Thoracic aorta (tissue), 2 donors: ENCODE measurements at regions not wholly inside any gene's neighbourhood (a gene's known extent, or its start where the extent isn't known, plus 50 kb on each side); places are given as distances from the start of the nearest gene placed in this dataset.

Experiments used
- ATAC-seq: fragments of 150-250 bp; one replicate; pipeline ENCODE4 v1.8.0; 2017; ENCODE audit warnings: low read depth; ENCODE audit not compliant: insufficient number of reproducible peaks, low FRiP score
- DNase-seq: peaks from one replicate; pipeline ENCODE4 v3.0.0-alpha.2; 2020; ENCODE audit warnings: low spot score
- H3K27ac ChIP-seq, 2 donors: fragments of 200-600 bp; sonication (generic); 1 replicate in 1 of 2; 2 replicates in 1 of 2; pipeline ENCODE4 v1.5.1; 2016; ENCODE audit warnings: mild to moderate bottlenecking in 2 of 2, moderate library complexity in 2 of 2
- H3K27me3 ChIP-seq: fragments of 200-600 bp; sonication (generic); replicated peaks from 2 replicates; pipeline ENCODE4 v1.6.0; 2016; ENCODE audit warnings: mild to moderate bottlenecking; ENCODE audit not compliant: insufficient read depth
- H3K36me3 ChIP-seq: fragments of 200-600 bp; sonication (generic); one replicate; pipeline ENCODE4 v1.5.1; 2016
- H3K4me1 ChIP-seq, 2 donors: fragments of 200-600 bp; sonication (generic); 1 replicate in 1 of 2; 2 replicates in 1 of 2; pipeline versions ENCODE4 v1.5.1 to v1.6.0; 2016; ENCODE audit warnings: low read depth in 2 of 2, mild to moderate bottlenecking in 1 of 2; ENCODE audit not compliant: control insufficient read depth in 1 of 2
- H3K4me3 ChIP-seq: fragments of 200-600 bp; sonication (generic); 2 replicates; pipeline ENCODE4 v1.5.1; 2016; ENCODE audit warnings: mild to moderate bottlenecking
- H3K9me3 ChIP-seq: fragments of 200-600 bp; sonication (generic); 2 replicates; pipeline ENCODE4 v1.5.1; 2016
- CTCF ChIP-seq: fragments of 200-600 bp; sonication (generic); IDR thresholded peaks from one replicate; pipeline ENCODE4 v1.5.1; 2019; ENCODE audit warnings: antibody characterized with exemption

GRCh38 chr12:124434354-124434753 is 133.1 kb downstream of the NCOR2 start:
- Histone ChIP-seq H3K27me3 (no peaks in the 10 kb centered on the region), H3K27ac (no peak overlapping the region), H3K9me3 (no peaks in the 10 kb centered on the region), H3K4me3 (no peak overlapping the region), H3K36me3 (peaks cover 3% of the 10 kb centered on the region), H3K4me1 (peaks cover 12 to 25% of the 10 kb centered on the region in 2 donors)
- no peak for TF ChIP-seq CTCF
- DNase-seq: no peak
- no peak for ATAC-seq

- no peak for ATAC-seq
These were observed 133.5 kb downstream of the NCOR2 start for GRCh38 chr12:124433879-124434278.

GRCh38 chr12:124433147-124433874 is 134.1 kb downstream of the NCOR2 start:
- Histone ChIP-seq H3K27me3 (no peaks in the 10 kb centered on the region), H3K36me3 (peaks cover 9% of the 10 kb centered on the region), H3K4me3 (peak overlapping the region; percentile 0), H3K4me1 (peaks cover 12 to 30% of the 10 kb centered on the region in 2 donors), H3K27ac (peak overlapping the region; percentile 43 to 47), H3K9me3 (no peaks in the 10 kb centered on the region)
- DNase-seq (no peak), ATAC-seq (peak; percentile 30)
- TF ChIP-seq CTCF: peak; percentile 14

More at GRCh38 chr12:124433879-124434278, 133.5 kb downstream of the NCOR2 start:
- peak overlapping the region in 1 of 2 donors; percentile 47 for H3K27ac ChIP-seq
- no peaks in the 10 kb centered on the region for H3K27me3 ChIP-seq
- DNase-seq: no peak
- peaks cover 8% of the 10 kb centered on the region for H3K36me3 ChIP-seq
- peaks cover 12 to 28% of the 10 kb centered on the region in 2 donors for H3K4me1 ChIP-seq
- no peak for TF ChIP-seq CTCF
- H3K4me3 ChIP-seq: no peak overlapping the region
- H3K9me3 ChIP-seq: no peaks in the 10 kb centered on the region

GRCh38 chr12:124432376-124432775 is 135.0 kb downstream of the NCOR2 start:
- Histone ChIP-seq H3K4me1 (peaks cover 12 to 30% of the 10 kb centered on the region in 2 donors), H3K9me3 (no peaks in the 10 kb centered on the region), H3K27me3 (no peaks in the 10 kb centered on the region), H3K4me3 (no peak overlapping the region), H3K36me3 (peaks cover 9% of the 10 kb centered on the region), H3K27ac (peak overlapping the region in 1 of 2 donors; percentile 21)
- DNase-seq (no peak), ATAC-seq (no peak)
- TF ChIP-seq CTCF: no peak

- TF ChIP-seq CTCF: no peak
These were observed 135.4 kb downstream of the NCOR2 start for GRCh38 chr12:124431971-124432370.

More at GRCh38 chr12:124431971-124432370, 135.4 kb downstream of the NCOR2 start:
- H3K4me1 ChIP-seq: peaks cover 12 to 30% of the 10 kb centered on the region in 2 donors
- ATAC-seq (no peak), DNase-seq (no peak)
- H3K27me3 ChIP-seq: no peaks in the 10 kb centered on the region
- H3K9me3 ChIP-seq: no peaks in the 10 kb centered on the region
- peaks cover 9% of the 10 kb centered on the region for H3K36me3 ChIP-seq
- H3K4me3 ChIP-seq: no peak overlapping the region
- H3K27ac ChIP-seq: peak overlapping the region in 1 of 2 donors; percentile 21
